GM12878 (cell line): ENCODE measurements at regions not wholly inside any gene's neighbourhood (a gene's known extent, or its start where the extent isn't known, plus 50 kb on each side); places are given as distances from the start of the nearest gene placed in this dataset.

Experiments
- BCLAF1 ChIP-seq: fragments of 450-650 bp; IDR thresholded peaks from 2 replicates; pipeline ENCODE4 v1.6.1; 2017; ENCODE audit warnings: antibody characterized with exemption, mild to moderate bottlenecking, moderate library complexity
- CBFB ChIP-seq: IDR thresholded peaks from 2 replicates; pipeline ENCODE4 v1.6.1; 2016; ENCODE audit warnings: antibody characterized with exemption, low read depth
- CUX1 ChIP-seq: IDR thresholded peaks from 2 replicates; pipeline ENCODE4 v1.6.1; 2012; ENCODE audit warnings: improper control_type of control experiment, low read depth, low read length; ENCODE audit not compliant: insufficient replicate concordance
- E2F4 ChIP-seq: IDR thresholded peaks from 2 replicates; pipeline ENCODE4 v1.6.1; 2012; ENCODE audit warnings: low read depth, low read length, improper control_type of control experiment
- HDGF ChIP-seq: fragments of 450-650 bp; IDR thresholded peaks from 2 replicates; pipeline ENCODE4 v1.6.1; 2016; ENCODE audit warnings: antibody characterized with exemption
- MEF2A ChIP-seq: IDR thresholded peaks from 2 replicates; pipeline ENCODE4 v1.6.1; 2011; ENCODE audit warnings: low read depth, mild to moderate bottlenecking, low read length, moderate library complexity; ENCODE audit not compliant: insufficient read depth
- RAD51 ChIP-seq: fragments of 450-650 bp; IDR thresholded peaks from 2 replicates; pipeline ENCODE4 v1.6.1; 2016; ENCODE audit warnings: moderate library complexity, mild to moderate bottlenecking, inconsistent platforms

- TF ChIP-seq CUX1 (no peak), E2F4 (no peak), CBFB (no peak), HDGF (no peak), BCLAF1 (no peak), RAD51 (no peak), MEF2A (no peak)
These were observed 236.2 kb downstream of the SYK start (continued) for GRCh38 chr9:91037511-91038482.
